ENCODE measurements at regions not wholly inside any gene's neighbourhood (a gene's known extent, or its start where the extent isn't known, plus 50 kb on each side); places are given as distances from the start of the nearest gene placed in this dataset.

- no peak for ATAC-seq
- intact Hi-C loops (cut with micrococcal nuclease) = no loop called here
- no peak for DNase-seq
Observed at GRCh38 chr4:187236209-187236890, 512.7 kb upstream of the FAT1 start.

DNA sequence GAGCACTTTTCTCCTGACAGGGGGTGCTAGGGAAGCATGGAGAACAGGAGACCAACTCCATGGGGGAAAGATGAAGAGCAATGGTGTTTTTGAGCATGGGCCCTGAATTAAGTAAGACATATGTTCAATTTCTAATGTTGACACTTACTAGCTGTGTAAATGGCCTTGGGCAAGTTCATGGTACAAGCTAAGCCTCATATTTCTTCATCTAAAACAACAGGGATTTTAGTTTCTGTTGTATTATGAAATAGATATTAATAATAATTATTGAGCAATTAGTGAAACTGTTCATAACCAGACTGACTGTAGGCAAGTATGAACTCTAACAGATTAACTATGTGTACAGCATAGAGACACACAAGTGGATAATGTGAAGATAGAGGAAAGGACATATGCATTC, 515.0 kb upstream of the FAT1 start:
- intact Hi-C loops (cut with micrococcal nuclease) = no loop called here
- no peak for ATAC-seq
- no peak for DNase-seq

GRCh38 chr4:187251896-187252295, 528.2 kb upstream of the FAT1 start:
- intact Hi-C loops (cut with micrococcal nuclease) = no loop called here
- DNase-seq (no peak), ATAC-seq (no peak)

DNA sequence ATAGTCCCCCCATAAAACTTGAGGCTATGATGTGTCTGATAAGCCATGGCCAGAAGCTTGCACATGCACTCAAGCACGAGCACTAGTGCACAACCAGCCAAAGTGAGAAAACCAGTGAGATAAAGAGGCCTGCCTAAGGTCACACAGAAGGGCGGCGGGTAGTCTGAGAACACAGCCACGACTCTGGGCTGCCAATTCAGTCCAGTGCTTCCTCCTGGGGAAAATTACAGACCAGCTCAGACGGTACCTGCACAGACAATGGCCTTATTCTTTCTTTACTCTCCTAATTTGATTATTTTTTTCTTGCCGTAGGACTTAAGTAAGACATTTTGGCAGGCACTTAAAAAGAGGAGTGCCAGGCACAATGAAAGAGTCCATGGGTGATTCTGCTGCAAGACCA, 533.2 kb upstream of the FAT1 start:
- intact Hi-C loops (cut with micrococcal nuclease) = no loop called here
- no peak for ATAC-seq
- no peak for DNase-seq

GRCh38 chr4:187258651-187259401, 535.2 kb upstream of the FAT1 start:
- intact Hi-C loops (cut with micrococcal nuclease) = no loop called here
- no peak for DNase-seq
- no peak for ATAC-seq

- ATAC-seq = no peak
- intact Hi-C loops (cut with micrococcal nuclease) = no loop called here
- no peak for DNase-seq
Observed at GRCh38 chr4:187268940-187269339, 545.3 kb upstream of the FAT1 start.

GRCh38 chr4:187270154-187270553, 546.5 kb upstream of the FAT1 start:
- DNase-seq = no peak
- intact Hi-C loops (cut with micrococcal nuclease) = no loop called here
- ATAC-seq = no peak

- intact Hi-C loops (cut with micrococcal nuclease) = no loop called here
- DNase-seq = no peak
- no peak for ATAC-seq
Observed at GRCh38 chr4:187271848-187272247, 548.2 kb upstream of the FAT1 start.

GRCh38 chr4:187274153-187274552, 550.5 kb upstream of the FAT1 start:
- intact Hi-C loops (cut with micrococcal nuclease) = no loop called here
- DNase-seq = no peak
- ATAC-seq = no peak

DNA sequence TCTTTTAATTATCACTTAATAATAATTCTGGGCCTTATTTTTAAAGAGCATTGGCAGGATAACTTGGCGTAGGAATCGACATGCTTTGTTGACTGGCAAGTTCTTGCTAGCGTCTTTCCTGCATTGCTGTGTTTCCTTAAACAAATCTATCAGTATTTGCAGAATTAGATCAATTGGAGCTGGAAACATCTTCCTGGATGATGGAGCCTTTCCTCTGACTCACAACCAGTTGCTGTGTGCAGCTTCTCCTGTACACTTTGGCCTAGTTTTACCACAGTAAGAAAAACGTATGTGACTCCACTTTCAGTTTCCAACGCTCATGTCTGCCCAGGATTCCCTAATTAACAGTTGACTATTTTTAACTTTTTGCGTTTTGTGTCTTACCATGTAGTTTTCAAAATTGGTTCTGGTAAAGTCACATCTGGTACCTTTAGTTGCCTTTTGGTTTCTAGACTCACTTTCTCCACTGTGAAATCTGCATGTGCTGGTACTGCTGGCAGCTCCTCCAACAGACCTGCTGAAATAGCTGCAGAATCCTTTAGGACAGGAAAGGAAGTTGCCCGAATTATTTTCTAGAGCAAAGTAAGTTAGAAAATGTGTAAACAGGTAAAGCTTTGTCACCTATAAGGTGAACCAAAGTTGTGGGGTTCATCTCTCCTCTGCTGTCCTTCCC, 553.2 kb upstream of the FAT1 start:
- no peak for ATAC-seq
- DNase-seq = no peak
- intact Hi-C loops (cut with micrococcal nuclease) = no loop called here

GRCh38 chr4:187283201-187283955, 559.7 kb upstream of the FAT1 start:
- ATAC-seq (no peak), DNase-seq (no peak)
- intact Hi-C loops (cut with micrococcal nuclease) = no loop called here

GRCh38 chr4:187286525-187286924, 562.9 kb upstream of the FAT1 start:
- no peak for ATAC-seq
- DNase-seq = no peak
- intact Hi-C loops (cut with micrococcal nuclease) = no loop called here

- no peak for DNase-seq
- intact Hi-C loops (cut with micrococcal nuclease) = no loop called here
Observed at GRCh38 chr4:187289371-187289770, 565.7 kb upstream of the FAT1 start.

DNA sequence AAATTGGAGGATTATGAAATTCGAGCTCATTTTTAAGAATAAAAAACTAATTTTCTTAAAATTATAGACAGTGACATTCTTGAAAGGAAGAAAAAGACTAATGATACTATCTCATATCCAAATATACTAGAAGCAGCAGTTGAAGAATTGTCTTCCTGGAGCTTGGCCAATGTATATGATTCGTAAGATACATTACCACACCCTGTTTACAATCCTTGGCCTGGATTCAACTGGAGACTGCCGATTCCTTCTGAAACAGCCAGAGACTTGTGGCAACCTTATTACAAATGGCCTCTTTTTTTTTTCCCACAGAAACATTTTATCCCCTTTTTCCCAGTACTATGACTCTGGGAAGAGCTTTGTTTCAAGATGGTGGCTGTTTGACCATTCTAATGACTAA, 571.2 kb upstream of the FAT1 start:
- no peak for ATAC-seq
- intact Hi-C loops (cut with micrococcal nuclease) = no loop called here
- DNase-seq = no peak

More at GRCh38 chr4:187289371-187289770, 565.7 kb upstream of the FAT1 start:
- no peak for ATAC-seq

GRCh38 chr4:187301923-187302322, 578.3 kb upstream of the FAT1 start:
- no peak for DNase-seq

DNA sequence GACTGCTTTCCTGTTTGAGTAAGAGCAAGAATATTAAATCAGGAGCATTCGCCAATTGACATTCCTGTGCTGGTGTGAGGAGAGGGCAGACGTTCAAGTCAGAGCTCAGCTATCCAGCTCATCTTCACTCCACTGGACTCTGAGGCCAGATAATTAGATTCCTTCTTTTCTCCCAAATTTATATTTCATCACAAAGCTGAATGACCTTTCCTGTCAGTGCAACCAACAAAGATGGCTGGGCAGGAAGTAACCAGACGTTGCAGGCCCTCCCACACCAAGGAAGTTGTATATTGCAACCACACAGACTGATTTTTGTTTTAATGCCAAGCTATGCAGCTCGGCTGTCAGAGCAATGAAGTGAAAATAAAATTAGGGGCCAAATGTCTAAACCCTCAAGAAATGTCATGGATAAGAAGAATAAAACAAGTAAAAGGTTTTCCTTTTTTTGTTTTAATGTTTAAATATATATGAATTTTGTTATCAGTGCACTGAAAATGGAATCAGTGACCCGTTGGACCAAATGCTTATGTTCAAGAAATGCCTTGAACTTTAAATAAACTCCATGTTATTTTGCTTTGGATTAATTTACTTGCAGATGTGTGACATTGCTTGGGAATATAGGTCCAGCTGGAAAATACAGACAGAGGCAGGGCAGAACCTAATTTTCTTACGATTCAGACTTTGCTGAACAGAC, 578.9 kb upstream of the FAT1 start:
- intact Hi-C loops (cut with micrococcal nuclease) = no loop called here
- DNase-seq (no peak), ATAC-seq (no peak)

More at GRCh38 chr4:187301923-187302322, 578.3 kb upstream of the FAT1 start:
- no peak for ATAC-seq
- intact Hi-C loops (cut with micrococcal nuclease) = no loop called here

DNA sequence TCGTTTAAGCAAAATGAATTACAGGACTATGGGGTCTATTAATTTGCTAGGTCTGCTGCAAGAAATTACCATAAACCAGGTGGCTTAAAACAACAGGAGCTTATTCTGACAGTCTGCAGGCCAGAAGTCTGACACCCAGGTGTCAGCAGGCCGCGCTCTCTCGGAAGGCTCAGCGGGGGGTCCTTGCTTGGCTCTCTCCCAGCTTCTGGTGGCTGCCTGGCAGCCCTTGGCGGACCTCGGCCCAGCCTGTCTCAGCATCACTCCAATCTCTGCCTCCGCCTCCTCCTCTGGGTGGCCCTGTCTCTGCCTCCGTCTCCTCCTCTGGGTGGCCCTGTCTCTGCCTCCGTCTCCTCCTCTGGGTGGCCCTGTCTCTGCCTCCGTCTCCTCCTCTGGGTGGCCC, 580.5 kb upstream of the FAT1 start:
- ATAC-seq = no peak
- intact Hi-C loops (cut with micrococcal nuclease) = no loop called here
- DNase-seq = no peak

DNA sequence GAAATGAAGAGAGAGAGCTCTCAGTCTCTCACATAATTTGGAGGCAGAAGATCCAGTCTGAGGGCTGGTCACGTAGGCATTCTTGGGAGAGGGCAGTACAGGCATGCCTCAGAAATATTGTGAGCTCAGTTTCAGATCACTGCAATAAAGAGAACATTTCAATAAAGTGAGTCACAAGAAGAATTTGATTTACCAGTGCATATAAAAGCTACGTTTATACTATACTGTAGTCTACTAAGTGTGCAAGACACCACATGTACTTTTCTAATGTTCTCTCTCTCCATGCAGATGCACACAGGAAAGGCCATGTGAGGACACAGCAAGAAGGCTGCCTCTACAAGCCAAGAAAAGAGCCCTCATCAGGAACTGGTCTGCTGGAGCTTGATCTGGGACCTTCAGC, 583.5 kb upstream of the FAT1 start:
- no peak for ATAC-seq
- intact Hi-C loops (cut with micrococcal nuclease) = no loop called here
- no peak for DNase-seq

GRCh38 chr4:187309456-187309855, 585.8 kb upstream of the FAT1 start:
- intact Hi-C loops (cut with micrococcal nuclease) = no loop called here
- DNase-seq (no peak), ATAC-seq (no peak)
